GM23338 (cell line): ENCODE measurements at regions not wholly inside any gene's neighbourhood (a gene's known extent, or its start where the extent isn't known, plus 50 kb on each side); places are given as distances from the start of the nearest gene placed in this dataset.

Source experiments
- ATAC-seq: fragments of 200-7000 bp; cut with Tn5 transposase; 3 replicates; pipeline ENCODE4 v1.9.1; 2020
- DNase-seq: peaks from one replicate; pipeline ENCODE4 v3.0.0-alpha.2; 2015; ENCODE audit warnings: low spot score
- H2AFZ ChIP-seq: fragments of 200-600 bp; sonication (generic); 2 replicates; pipeline ENCODE4 v1.8.0; 2016; ENCODE audit warnings: antibody characterized with exemption, mild to moderate bottlenecking, moderate library complexity
- H3F3A ChIP-seq: fragments of 200-600 bp; sonication (generic); replicated peaks from 2 replicates; pipeline ENCODE4 v1.8.0; 2017; ENCODE audit warnings: antibody characterized with exemption, mixed run types, low read depth
- H3K27ac ChIP-seq: fragments of 200-600 bp; sonication (generic); 2 replicates; pipeline ENCODE4 v1.6.1; 2016; ENCODE audit warnings: low read depth
- H3K27me3 ChIP-seq: fragments of 200-600 bp; sonication (generic); 2 replicates; pipeline ENCODE4 v1.8.0; 2016; ENCODE audit warnings: mild to moderate bottlenecking, mixed run types, moderate library complexity; ENCODE audit not compliant: insufficient read depth
- H3K36me3 ChIP-seq: fragments of 200-600 bp; sonication (generic); 2 replicates; pipeline ENCODE4 v1.8.0; 2016; ENCODE audit warnings: mild to moderate bottlenecking; ENCODE audit not compliant: insufficient read depth
- H3K4me1 ChIP-seq: fragments of 200-600 bp; sonication (generic); 2 replicates; pipeline ENCODE4 v1.8.0; 2016; ENCODE audit warnings: mild to moderate bottlenecking, moderate library complexity; ENCODE audit not compliant: insufficient read depth
- H3K4me2 ChIP-seq: fragments of 200-600 bp; sonication (generic); 2 replicates; pipeline ENCODE4 v1.7.1; 2017; ENCODE audit warnings: mixed run types
- H3K4me3 ChIP-seq: fragments of 200-600 bp; sonication (generic); 2 replicates; pipeline ENCODE4 v1.6.1; 2016; ENCODE audit warnings: mixed run types
- H3K79me2 ChIP-seq: fragments of 200-600 bp; sonication (generic); replicated peaks from 2 replicates; pipeline ENCODE4 v1.8.0; 2017; ENCODE audit warnings: mild to moderate bottlenecking; ENCODE audit not compliant: insufficient read depth
- H3K9me2 ChIP-seq: fragments of 200-600 bp; sonication (generic); 2 replicates; pipeline ENCODE4 v1.8.0; 2017; ENCODE audit not compliant: insufficient read depth
- H4K20me1 ChIP-seq: fragments of 200-600 bp; sonication (generic); replicated peaks from 2 replicates; pipeline ENCODE4 v1.8.0; 2017; ENCODE audit warnings: mild to moderate bottlenecking; ENCODE audit not compliant: insufficient read depth
- H3K27ac Mint-ChIP-seq: 2 replicates; pipeline ENCODE4 v1.8.0; 2020; ENCODE audit warnings: inconsistent platforms, mild to moderate bottlenecking, moderate library complexity, mixed read lengths
- H3K27me3 Mint-ChIP-seq: 3 replicates; pipeline ENCODE4 v1.8.0; 2022; ENCODE audit warnings: low read depth, mild to moderate bottlenecking, moderate library complexity, mixed read lengths, inconsistent platforms; ENCODE audit not compliant: insufficient read depth, poor library complexity
- H3K36me3 Mint-ChIP-seq: 3 replicates; pipeline ENCODE4 v1.8.0; 2021; ENCODE audit warnings: low read depth, mild to moderate bottlenecking, inconsistent platforms, moderate library complexity, mixed read lengths
- H3K4me1 Mint-ChIP-seq: 3 replicates; pipeline ENCODE4 v1.8.0; 2020; ENCODE audit warnings: mild to moderate bottlenecking, inconsistent platforms, mixed read lengths
- H3K4me3 Mint-ChIP-seq: 3 replicates; pipeline ENCODE4 v1.8.0; 2021; ENCODE audit warnings: moderate library complexity, mild to moderate bottlenecking, inconsistent platforms, mixed read lengths
- H3K9me3 Mint-ChIP-seq: 3 replicates; pipeline ENCODE4 v1.8.0; 2020; ENCODE audit warnings: moderate library complexity, mild to moderate bottlenecking, inconsistent platforms, mixed read lengths
- CREB1 ChIP-seq: fragments of 250-450 bp; sonication (Bioruptor Pico); IDR thresholded peaks from 2 replicates; pipeline ENCODE4 v1.5.0; 2020; ENCODE audit warnings: low read depth, mild to moderate bottlenecking, moderate library complexity
- EZH2 ChIP-seq: fragments of 200-600 bp; sonication (generic); IDR thresholded peaks from one replicate; pipeline ENCODE4 v1.8.0; 2017; ENCODE audit warnings: antibody characterized with exemption, mild to moderate bottlenecking, low read depth; ENCODE audit not compliant: unreplicated experiment
- EZH2phosphoT487 ChIP-seq: fragments of 200-600 bp; sonication (generic); IDR thresholded peaks from one replicate; pipeline ENCODE4 v1.8.1; 2018; ENCODE audit warnings: antibody characterized with exemption; ENCODE audit not compliant: unreplicated experiment
- JUNB ChIP-seq: IDR thresholded peaks from one replicate; pipeline ENCODE4 v1.6.1; 2016; ENCODE audit warnings: antibody characterized with exemption; ENCODE audit not compliant: unreplicated experiment
- NANOG ChIP-seq: IDR thresholded peaks from 2 replicates; pipeline ENCODE4 v1.6.1; 2016; ENCODE audit warnings: antibody characterized with exemption, borderline replicate concordance
- POLR2AphosphoS5 ChIP-seq: IDR thresholded peaks from 2 replicates; pipeline ENCODE4 v1.6.1; 2016; ENCODE audit warnings: antibody characterized with exemption, low read depth
- STAT1 ChIP-seq: IDR thresholded peaks from one replicate; pipeline ENCODE4 v1.6.1; 2016; ENCODE audit warnings: antibody characterized with exemption; ENCODE audit not compliant: unreplicated experiment
- ZNF114 ChIP-seq: fragments of 250-450 bp; sonication (Bioruptor Pico); IDR thresholded peaks from 2 replicates; pipeline ENCODE4 v1.5.0; 2020; ENCODE audit warnings: mild to moderate bottlenecking, moderate library complexity
- ZNF331 ChIP-seq: fragments of 250-450 bp; sonication (Bioruptor Pico); IDR thresholded peaks from 2 replicates; pipeline ENCODE4 v1.5.0; 2020; ENCODE audit warnings: low read depth, mild to moderate bottlenecking, moderate library complexity
- TF ChIP-seq, protein P1 (sequence below), 2 experiments: fragments of 200-600 bp in 1 of 2; sonication (generic) in 1 of 2; conservative IDR thresholded peaks; 2 replicates each; pipeline versions ENCODE4 v1.5.1 to v1.6.1; 2016 to 2017; ENCODE audit warnings: antibody characterized with exemption in 2 of 2, low read depth in 2 of 2, mild to moderate bottlenecking in 2 of 2, moderate library complexity in 1 of 2
- TF ChIP-seq, protein P2 (sequence below): IDR thresholded peaks from 2 replicates; pipeline ENCODE4 v1.6.1; 2016; ENCODE audit warnings: antibody characterized with exemption
- TF ChIP-seq, protein P3 (sequence below): IDR thresholded peaks from one replicate; pipeline ENCODE4 v1.6.1; 2018; ENCODE audit warnings: antibody characterized with exemption; ENCODE audit not compliant: unreplicated experiment
- TF ChIP-seq, protein P4 (sequence below): fragments of 250-450 bp; sonication (Bioruptor Pico); IDR thresholded peaks from 2 replicates; pipeline ENCODE4 v1.5.0; 2020; ENCODE audit warnings: mild to moderate bottlenecking, moderate library complexity

DNA sequence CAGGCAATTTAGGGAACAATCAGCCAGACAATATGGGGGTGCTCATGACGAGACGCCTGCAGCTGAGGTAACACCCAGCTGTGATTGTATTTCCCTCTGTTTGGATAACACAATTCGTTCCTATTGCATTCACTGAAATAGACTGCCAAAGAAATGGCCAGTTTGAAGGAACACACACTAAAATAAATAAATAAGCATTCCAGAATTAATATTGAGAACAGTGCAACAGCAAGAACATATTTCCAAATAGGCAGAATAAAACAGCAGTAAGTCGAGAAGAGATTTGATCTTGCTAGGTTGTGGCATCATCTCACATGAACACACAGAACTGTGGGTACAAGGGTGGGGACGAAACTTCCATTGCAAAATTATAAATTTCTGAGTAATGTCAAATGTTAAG lies 133.5 kb upstream of the FAM47B start:
- H3K36me3 Mint-ChIP-seq, result no peaks in the 10 kb centered on the region

More for the DNA sequence above, 133.5 kb upstream of the FAM47B start:
- Histone ChIP-seq H3K79me2 (no peaks in the 10 kb centered on the region), H3K27me3 (no peaks in the 10 kb centered on the region), H4K20me1 (no peaks in the 10 kb centered on the region), H3K4me2 (no peak overlapping the region), H3F3A (no peaks in the 10 kb centered on the region), H3K36me3 (no peaks in the 10 kb centered on the region), H3K4me3 (no peak overlapping the region), H3K9me2 (no peaks in the 10 kb centered on the region), H3K4me1 (no peaks in the 10 kb centered on the region), H3K27ac (no peak overlapping the region), H2AFZ (no peak overlapping the region)
- Mint-ChIP-seq H3K27me3 (no peaks in the 10 kb centered on the region), H3K4me3 (no peak overlapping the region), H3K27ac (no peak overlapping the region), H3K9me3 (peaks cover 1% of the 10 kb centered on the region; the same call in 1 of the 3 replicates), H3K4me1 (no peaks in the 10 kb centered on the region)
- DNase-seq (no peak), ATAC-seq (no peak)
- no peak for TF ChIP-seq ZNF114 (CRISPR knock-in tag)
- TF ChIP-seq POLR2AphosphoS5, result no peak
- TF ChIP-seq, protein P1, sequence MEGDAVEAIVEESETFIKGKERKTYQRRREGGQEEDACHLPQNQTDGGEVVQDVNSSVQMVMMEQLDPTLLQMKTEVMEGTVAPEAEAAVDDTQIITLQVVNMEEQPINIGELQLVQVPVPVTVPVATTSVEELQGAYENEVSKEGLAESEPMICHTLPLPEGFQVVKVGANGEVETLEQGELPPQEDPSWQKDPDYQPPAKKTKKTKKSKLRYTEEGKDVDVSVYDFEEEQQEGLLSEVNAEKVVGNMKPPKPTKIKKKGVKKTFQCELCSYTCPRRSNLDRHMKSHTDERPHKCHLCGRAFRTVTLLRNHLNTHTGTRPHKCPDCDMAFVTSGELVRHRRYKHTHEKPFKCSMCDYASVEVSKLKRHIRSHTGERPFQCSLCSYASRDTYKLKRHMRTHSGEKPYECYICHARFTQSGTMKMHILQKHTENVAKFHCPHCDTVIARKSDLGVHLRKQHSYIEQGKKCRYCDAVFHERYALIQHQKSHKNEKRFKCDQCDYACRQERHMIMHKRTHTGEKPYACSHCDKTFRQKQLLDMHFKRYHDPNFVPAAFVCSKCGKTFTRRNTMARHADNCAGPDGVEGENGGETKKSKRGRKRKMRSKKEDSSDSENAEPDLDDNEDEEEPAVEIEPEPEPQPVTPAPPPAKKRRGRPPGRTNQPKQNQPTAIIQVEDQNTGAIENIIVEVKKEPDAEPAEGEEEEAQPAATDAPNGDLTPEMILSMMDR (conservative IDR thresholded peaks at IDR 0.05; ENCODE audit: low read depth in 2 of 2), result no peak
- TF ChIP-seq NANOG, result no peak
- TF ChIP-seq EZH2phosphoT487, result no peak
- TF ChIP-seq, protein P2, sequence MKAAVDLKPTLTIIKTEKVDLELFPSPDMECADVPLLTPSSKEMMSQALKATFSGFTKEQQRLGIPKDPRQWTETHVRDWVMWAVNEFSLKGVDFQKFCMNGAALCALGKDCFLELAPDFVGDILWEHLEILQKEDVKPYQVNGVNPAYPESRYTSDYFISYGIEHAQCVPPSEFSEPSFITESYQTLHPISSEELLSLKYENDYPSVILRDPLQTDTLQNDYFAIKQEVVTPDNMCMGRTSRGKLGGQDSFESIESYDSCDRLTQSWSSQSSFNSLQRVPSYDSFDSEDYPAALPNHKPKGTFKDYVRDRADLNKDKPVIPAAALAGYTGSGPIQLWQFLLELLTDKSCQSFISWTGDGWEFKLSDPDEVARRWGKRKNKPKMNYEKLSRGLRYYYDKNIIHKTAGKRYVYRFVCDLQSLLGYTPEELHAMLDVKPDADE, result no peak
- TF ChIP-seq, protein P3, sequence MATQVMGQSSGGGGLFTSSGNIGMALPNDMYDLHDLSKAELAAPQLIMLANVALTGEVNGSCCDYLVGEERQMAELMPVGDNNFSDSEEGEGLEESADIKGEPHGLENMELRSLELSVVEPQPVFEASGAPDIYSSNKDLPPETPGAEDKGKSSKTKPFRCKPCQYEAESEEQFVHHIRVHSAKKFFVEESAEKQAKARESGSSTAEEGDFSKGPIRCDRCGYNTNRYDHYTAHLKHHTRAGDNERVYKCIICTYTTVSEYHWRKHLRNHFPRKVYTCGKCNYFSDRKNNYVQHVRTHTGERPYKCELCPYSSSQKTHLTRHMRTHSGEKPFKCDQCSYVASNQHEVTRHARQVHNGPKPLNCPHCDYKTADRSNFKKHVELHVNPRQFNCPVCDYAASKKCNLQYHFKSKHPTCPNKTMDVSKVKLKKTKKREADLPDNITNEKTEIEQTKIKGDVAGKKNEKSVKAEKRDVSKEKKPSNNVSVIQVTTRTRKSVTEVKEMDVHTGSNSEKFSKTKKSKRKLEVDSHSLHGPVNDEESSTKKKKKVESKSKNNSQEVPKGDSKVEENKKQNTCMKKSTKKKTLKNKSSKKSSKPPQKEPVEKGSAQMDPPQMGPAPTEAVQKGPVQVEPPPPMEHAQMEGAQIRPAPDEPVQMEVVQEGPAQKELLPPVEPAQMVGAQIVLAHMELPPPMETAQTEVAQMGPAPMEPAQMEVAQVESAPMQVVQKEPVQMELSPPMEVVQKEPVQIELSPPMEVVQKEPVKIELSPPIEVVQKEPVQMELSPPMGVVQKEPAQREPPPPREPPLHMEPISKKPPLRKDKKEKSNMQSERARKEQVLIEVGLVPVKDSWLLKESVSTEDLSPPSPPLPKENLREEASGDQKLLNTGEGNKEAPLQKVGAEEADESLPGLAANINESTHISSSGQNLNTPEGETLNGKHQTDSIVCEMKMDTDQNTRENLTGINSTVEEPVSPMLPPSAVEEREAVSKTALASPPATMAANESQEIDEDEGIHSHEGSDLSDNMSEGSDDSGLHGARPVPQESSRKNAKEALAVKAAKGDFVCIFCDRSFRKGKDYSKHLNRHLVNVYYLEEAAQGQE, result no peak
- no peak for TF ChIP-seq CREB1 (CRISPR knock-in tag)
- TF ChIP-seq EZH2, result no peak
- TF ChIP-seq STAT1, result no peak
- TF ChIP-seq ZNF331 (CRISPR knock-in tag), result no peak
- no peak for TF ChIP-seq JUNB
- TF ChIP-seq, protein P4, sequence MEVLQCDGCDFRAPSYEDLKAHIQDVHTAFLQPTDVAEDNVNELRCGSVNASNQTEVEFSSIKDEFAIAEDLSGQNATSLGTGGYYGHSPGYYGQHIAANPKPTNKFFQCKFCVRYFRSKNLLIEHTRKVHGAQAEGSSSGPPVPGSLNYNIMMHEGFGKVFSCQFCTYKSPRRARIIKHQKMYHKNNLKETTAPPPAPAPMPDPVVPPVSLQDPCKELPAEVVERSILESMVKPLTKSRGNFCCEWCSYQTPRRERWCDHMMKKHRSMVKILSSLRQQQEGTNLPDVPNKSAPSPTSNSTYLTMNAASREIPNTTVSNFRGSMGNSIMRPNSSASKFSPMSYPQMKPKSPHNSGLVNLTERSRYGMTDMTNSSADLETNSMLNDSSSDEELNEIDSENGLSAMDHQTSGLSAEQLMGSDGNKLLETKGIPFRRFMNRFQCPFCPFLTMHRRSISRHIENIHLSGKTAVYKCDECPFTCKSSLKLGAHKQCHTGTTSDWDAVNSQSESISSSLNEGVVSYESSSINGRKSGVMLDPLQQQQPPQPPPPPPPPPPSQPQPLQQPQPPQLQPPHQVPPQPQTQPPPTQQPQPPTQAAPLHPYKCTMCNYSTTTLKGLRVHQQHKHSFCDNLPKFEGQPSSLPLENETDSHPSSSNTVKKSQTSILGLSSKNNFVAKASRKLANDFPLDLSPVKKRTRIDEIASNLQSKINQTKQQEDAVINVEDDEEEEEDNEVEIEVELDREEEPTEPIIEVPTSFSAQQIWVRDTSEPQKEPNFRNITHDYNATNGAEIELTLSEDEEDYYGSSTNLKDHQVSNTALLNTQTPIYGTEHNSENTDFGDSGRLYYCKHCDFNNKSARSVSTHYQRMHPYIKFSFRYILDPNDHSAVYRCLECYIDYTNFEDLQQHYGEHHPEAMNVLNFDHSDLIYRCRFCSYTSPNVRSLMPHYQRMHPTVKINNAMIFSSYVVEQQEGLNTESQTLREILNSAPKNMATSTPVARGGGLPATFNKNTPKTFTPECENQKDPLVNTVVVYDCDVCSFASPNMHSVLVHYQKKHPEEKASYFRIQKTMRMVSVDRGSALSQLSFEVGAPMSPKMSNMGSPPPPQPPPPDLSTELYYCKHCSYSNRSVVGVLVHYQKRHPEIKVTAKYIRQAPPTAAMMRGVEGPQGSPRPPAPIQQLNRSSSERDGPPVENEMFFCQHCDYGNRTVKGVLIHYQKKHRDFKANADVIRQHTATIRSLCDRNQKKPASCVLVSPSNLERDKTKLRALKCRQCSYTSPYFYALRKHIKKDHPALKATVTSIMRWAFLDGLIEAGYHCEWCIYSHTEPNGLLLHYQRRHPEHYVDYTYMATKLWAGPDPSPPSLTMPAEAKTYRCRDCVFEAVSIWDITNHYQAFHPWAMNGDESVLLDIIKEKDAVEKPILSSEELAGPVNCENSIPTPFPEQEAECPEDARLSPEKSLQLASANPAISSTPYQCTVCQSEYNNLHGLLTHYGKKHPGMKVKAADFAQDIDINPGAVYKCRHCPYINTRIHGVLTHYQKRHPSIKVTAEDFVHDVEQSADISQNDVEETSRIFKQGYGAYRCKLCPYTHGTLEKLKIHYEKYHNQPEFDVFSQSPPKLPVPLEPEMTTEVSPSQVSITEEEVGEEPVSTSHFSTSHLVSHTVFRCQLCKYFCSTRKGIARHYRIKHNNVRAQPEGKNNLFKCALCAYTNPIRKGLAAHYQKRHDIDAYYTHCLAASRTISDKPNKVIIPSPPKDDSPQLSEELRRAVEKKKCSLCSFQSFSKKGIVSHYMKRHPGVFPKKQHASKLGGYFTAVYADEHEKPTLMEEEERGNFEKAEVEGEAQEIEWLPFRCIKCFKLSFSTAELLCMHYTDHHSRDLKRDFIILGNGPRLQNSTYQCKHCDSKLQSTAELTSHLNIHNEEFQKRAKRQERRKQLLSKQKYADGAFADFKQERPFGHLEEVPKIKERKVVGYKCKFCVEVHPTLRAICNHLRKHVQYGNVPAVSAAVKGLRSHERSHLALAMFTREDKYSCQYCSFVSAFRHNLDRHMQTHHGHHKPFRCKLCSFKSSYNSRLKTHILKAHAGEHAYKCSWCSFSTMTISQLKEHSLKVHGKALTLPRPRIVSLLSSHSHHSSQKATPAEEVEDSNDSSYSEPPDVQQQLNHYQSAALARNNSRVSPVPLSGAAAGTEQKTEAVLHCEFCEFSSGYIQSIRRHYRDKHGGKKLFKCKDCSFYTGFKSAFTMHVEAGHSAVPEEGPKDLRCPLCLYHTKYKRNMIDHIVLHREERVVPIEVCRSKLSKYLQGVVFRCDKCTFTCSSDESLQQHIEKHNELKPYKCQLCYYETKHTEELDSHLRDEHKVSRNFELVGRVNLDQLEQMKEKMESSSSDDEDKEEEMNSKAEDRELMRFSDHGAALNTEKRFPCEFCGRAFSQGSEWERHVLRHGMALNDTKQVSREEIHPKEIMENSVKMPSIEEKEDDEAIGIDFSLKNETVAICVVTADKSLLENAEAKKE (CRISPR knock-in tag), result no peak
